ENCODE measurements at regions not wholly inside any gene's neighbourhood (a gene's known extent, or its start where the extent isn't known, plus 50 kb on each side); places are given as distances from the start of the nearest gene placed in this dataset.
"Not testable (repeated sequence)": the region's sequence is repeated elsewhere in the genome, so short reads cannot be mapped to it uniquely, and the experiment has no call there.

DNA sequence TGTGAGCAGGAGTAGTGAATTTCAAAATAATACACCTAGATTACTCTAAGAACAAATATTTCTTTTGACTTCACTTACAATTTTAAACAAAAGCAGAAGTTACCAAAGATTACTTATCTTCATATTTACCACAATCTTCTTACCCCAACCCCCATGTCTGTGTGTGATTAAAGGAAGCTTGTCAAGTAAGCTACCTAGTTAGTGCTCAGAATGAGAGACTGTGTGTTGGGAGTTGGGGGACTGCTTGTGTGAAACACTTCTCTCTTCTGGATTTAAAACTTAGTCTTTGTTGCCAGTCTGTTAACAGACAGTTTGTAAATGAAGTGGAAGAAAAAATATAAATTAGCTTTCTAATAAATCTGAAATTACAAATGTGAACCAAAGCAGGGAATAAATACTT lies 145.3 kb upstream of the PABPC3 start:
- H4K20me1 ChIP-seq (ENCODE audit: insufficient read depth, low read length); DNase-seq (ENCODE audit: low spot score); BruUV-seq (replicated peaks); H3K79me2 ChIP-seq (ENCODE audit: insufficient read depth, low read depth, low read length); H3K4me2 ChIP-seq (ENCODE audit: low read length); intact Hi-C loops (cut with micrococcal nuclease; ENCODE audit: unreplicated experiment); H3K36me3 ChIP-seq (ENCODE audit: insufficient read depth, low read length); H3K4me1 ChIP-seq (ENCODE audit: insufficient read depth, low read length, poor library complexity, severe bottlenecking); H3K9me3 ChIP-seq (ENCODE audit: low read length); CTCF ChIA-PET (ENCODE audit: unreplicated experiment); H3K9me2 ChIP-seq (ENCODE audit: insufficient read depth, low read length); H2AFZ ChIP-seq (ENCODE audit: low read length); H3K27ac ChIP-seq (ENCODE audit: low read depth, low read length, poor library complexity, severe bottlenecking); H3K4me3 ChIP-seq (ENCODE audit: low read depth, low read length, poor library complexity, severe bottlenecking); POLR2A ChIA-PET: not testable (repeated sequence)

DNA sequence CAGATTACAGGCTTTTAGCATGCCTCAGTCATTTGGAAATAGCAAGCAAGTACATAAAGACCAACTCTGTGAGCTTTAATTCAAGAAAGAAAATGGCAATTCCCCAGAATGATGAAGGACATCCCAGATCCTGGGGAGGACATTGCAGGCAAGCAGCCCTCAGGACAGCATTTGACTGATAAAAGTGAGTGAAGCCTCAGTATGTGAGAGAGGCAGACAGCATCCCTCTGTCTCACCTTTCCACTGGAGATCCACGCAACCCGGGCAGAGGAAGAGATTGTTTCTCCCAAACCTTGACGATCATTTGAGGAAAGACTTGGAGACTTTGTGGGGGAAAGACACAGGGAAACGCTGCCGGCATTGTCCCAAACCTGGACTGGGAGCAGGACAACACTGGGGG lies 128.0 kb upstream of the PABPC3 start:
- H3K9me2 ChIP-seq (ENCODE audit: insufficient read depth, low read length); H2AFZ ChIP-seq (ENCODE audit: low read length); H4K20me1 ChIP-seq (ENCODE audit: insufficient read depth, low read length); H3K4me1 ChIP-seq (ENCODE audit: insufficient read depth, low read length, poor library complexity, severe bottlenecking); H3K36me3 ChIP-seq (ENCODE audit: insufficient read depth, low read length); DNase-seq (ENCODE audit: low spot score); H3K9me3 ChIP-seq (ENCODE audit: low read length); BruUV-seq (replicated peaks); H3K27ac ChIP-seq (ENCODE audit: low read depth, low read length, poor library complexity, severe bottlenecking); H3K79me2 ChIP-seq (ENCODE audit: insufficient read depth, low read depth, low read length); CTCF ChIA-PET (ENCODE audit: unreplicated experiment); H3K4me3 ChIP-seq (ENCODE audit: low read depth, low read length, poor library complexity, severe bottlenecking): not testable (repeated sequence)
- POLR2A ChIA-PET = interaction anchor here (0.6 kb wide), 1 partner anchor 56 kb away, joined by 3 read pairs; no protein-coding TSS in a partner anchor
- peak overlapping the region; percentile 23; the same call in 1 of the 2 replicates for H3K4me2 ChIP-seq (ENCODE audit: low read length)
- intact Hi-C loops (cut with micrococcal nuclease; ENCODE audit: unreplicated experiment) = loop anchor here (5.0 kb wide), 1 partner anchor 101 kb away; no protein-coding TSS in a partner anchor

- TF ChIP-seq, protein P1, sequence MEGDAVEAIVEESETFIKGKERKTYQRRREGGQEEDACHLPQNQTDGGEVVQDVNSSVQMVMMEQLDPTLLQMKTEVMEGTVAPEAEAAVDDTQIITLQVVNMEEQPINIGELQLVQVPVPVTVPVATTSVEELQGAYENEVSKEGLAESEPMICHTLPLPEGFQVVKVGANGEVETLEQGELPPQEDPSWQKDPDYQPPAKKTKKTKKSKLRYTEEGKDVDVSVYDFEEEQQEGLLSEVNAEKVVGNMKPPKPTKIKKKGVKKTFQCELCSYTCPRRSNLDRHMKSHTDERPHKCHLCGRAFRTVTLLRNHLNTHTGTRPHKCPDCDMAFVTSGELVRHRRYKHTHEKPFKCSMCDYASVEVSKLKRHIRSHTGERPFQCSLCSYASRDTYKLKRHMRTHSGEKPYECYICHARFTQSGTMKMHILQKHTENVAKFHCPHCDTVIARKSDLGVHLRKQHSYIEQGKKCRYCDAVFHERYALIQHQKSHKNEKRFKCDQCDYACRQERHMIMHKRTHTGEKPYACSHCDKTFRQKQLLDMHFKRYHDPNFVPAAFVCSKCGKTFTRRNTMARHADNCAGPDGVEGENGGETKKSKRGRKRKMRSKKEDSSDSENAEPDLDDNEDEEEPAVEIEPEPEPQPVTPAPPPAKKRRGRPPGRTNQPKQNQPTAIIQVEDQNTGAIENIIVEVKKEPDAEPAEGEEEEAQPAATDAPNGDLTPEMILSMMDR (conservative IDR thresholded peaks at IDR 0.05; ENCODE audit: low read length) = peak; percentile 66
- H3K36me3 ChIP-seq (ENCODE audit: insufficient read depth, low read length); H3K27ac ChIP-seq (ENCODE audit: low read depth, low read length, poor library complexity, severe bottlenecking); H4K20me1 ChIP-seq (ENCODE audit: insufficient read depth, low read length); H3K9me3 ChIP-seq (ENCODE audit: low read length); H2AFZ ChIP-seq (ENCODE audit: low read length); H3K4me1 ChIP-seq (ENCODE audit: insufficient read depth, low read length, poor library complexity, severe bottlenecking); BruUV-seq (replicated peaks); H3K4me3 ChIP-seq (ENCODE audit: low read depth, low read length, poor library complexity, severe bottlenecking); H3K9me2 ChIP-seq (ENCODE audit: insufficient read depth, low read length); H3K79me2 ChIP-seq (ENCODE audit: insufficient read depth, low read depth, low read length); CTCF ChIA-PET (ENCODE audit: unreplicated experiment): not testable (repeated sequence)
- POLR2A ChIA-PET = interaction anchor here (0.8 kb wide), 1 partner anchor 195 kb away, joined by 3 read pairs; no protein-coding TSS in a partner anchor
- peak overlapping the region; percentile 23; the same call in 1 of the 2 replicates for H3K4me2 ChIP-seq (ENCODE audit: low read length)
- intact Hi-C loops (cut with micrococcal nuclease; ENCODE audit: unreplicated experiment) = loop anchor here (5.0 kb wide), 1 partner anchor 101 kb away; no protein-coding TSS in a partner anchor
- peak; percentile 19 for DNase-seq (ENCODE audit: low spot score)
Measured at GRCh38 chr13:24968416-24968815, 127.5 kb upstream of the PABPC3 start.

DNA sequence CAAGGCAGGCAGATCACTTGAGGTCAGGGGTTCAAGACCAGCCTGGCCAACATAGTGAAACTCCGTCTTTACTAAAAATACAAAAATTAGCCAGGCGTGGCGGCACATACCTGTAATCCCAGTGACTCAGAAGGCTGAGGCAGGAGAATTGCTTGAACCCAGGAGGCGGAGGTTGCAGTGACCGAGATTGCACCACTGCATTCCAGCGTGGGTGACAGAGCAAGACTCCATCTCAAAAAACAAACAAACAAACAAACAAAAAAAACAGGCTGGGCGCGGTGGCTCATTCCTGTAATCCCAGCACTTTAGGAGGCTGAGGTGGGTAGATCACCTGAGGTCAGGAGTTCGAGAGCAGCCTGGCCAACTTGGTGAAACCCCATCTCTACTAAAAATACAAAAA lies 122.8 kb upstream of the PABPC3 start:
- BruUV-seq (replicated peaks); POLR2A ChIA-PET; H3K4me2 ChIP-seq (ENCODE audit: low read length); intact Hi-C loops (cut with micrococcal nuclease; ENCODE audit: unreplicated experiment); H3K27ac ChIP-seq (ENCODE audit: low read depth, low read length, poor library complexity, severe bottlenecking); H3K9me2 ChIP-seq (ENCODE audit: insufficient read depth, low read length); H3K79me2 ChIP-seq (ENCODE audit: insufficient read depth, low read depth, low read length); DNase-seq (ENCODE audit: low spot score); H3K9me3 ChIP-seq (ENCODE audit: low read length); H2AFZ ChIP-seq (ENCODE audit: low read length); CTCF ChIA-PET (ENCODE audit: unreplicated experiment); H3K36me3 ChIP-seq (ENCODE audit: insufficient read depth, low read length); H3K4me1 ChIP-seq (ENCODE audit: insufficient read depth, low read length, poor library complexity, severe bottlenecking); H4K20me1 ChIP-seq (ENCODE audit: insufficient read depth, low read length); H3K4me3 ChIP-seq (ENCODE audit: low read depth, low read length, poor library complexity, severe bottlenecking): not testable (repeated sequence)

- H2AFZ ChIP-seq (ENCODE audit: low read length); H3K4me2 ChIP-seq (ENCODE audit: low read length); H3K9me3 ChIP-seq (ENCODE audit: low read length); DNase-seq (ENCODE audit: low spot score); H3K9me2 ChIP-seq (ENCODE audit: insufficient read depth, low read length); H3K79me2 ChIP-seq (ENCODE audit: insufficient read depth, low read depth, low read length); CTCF ChIA-PET (ENCODE audit: unreplicated experiment); H3K4me3 ChIP-seq (ENCODE audit: low read depth, low read length, poor library complexity, severe bottlenecking); BruUV-seq (replicated peaks); H3K4me1 ChIP-seq (ENCODE audit: insufficient read depth, low read length, poor library complexity, severe bottlenecking); H4K20me1 ChIP-seq (ENCODE audit: insufficient read depth, low read length); H3K36me3 ChIP-seq (ENCODE audit: insufficient read depth, low read length); H3K27ac ChIP-seq (ENCODE audit: low read depth, low read length, poor library complexity, severe bottlenecking): not testable (repeated sequence)
- POLR2A ChIA-PET = interaction anchor here (0.6 kb wide), 1 partner anchor 459 kb away, joined by 4 read pairs; no protein-coding TSS in a partner anchor
- intact Hi-C loops (cut with micrococcal nuclease; ENCODE audit: unreplicated experiment) = loop anchor here (10.0 kb wide), 1 partner anchor 296 kb away; the partner anchor contains the start of gene ATP12A
Measured at GRCh38 chr13:24981181-24981803, 114.6 kb upstream of the PABPC3 start.
